Fibroblast of villous mesenchyme (primary cell): ENCODE measurements at regions not wholly inside any gene's neighbourhood (a gene's known extent, or its start where the extent isn't known, plus 50 kb on each side); places are given as distances from the start of the nearest gene placed in this dataset.

Source experiments
- DNase-seq: peaks from one replicate; pipeline ENCODE4 v3.0.0-alpha.2; 2010; ENCODE audit warnings: low read depth
- H3K4me3 ChIP-seq: 2 replicates; pipeline ENCODE4 v1.5.1; 2011; ENCODE audit warnings: low read depth, mild to moderate bottlenecking, low read length
- TF ChIP-seq, protein P1 (sequence below): IDR thresholded peaks from 2 replicates; pipeline ENCODE4 v1.5.1; 2012; ENCODE audit warnings: low read depth, mild to moderate bottlenecking, low read length; ENCODE audit not compliant: insufficient read depth

DNA sequence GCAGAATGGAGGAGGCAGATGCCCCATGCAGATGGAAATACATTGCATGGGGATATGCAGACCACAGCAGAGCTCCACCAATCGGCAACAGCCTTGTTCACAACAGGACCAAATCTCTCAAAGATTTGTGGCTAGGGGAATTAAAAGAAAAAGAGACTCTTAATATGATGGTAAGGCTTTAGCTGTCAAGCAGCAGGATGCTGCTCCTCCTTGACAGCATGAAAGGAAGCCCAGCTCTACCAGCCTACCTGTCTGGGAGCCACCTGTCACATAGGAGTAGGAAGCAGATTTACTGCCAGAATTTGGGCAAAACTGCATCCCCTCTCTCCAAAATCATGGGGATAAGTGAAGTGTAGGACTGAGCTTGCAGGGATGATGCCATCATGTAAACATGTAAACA, 769.6 kb upstream of the ARPP21 start:
- no peak for DNase-seq
- TF ChIP-seq, protein P1, sequence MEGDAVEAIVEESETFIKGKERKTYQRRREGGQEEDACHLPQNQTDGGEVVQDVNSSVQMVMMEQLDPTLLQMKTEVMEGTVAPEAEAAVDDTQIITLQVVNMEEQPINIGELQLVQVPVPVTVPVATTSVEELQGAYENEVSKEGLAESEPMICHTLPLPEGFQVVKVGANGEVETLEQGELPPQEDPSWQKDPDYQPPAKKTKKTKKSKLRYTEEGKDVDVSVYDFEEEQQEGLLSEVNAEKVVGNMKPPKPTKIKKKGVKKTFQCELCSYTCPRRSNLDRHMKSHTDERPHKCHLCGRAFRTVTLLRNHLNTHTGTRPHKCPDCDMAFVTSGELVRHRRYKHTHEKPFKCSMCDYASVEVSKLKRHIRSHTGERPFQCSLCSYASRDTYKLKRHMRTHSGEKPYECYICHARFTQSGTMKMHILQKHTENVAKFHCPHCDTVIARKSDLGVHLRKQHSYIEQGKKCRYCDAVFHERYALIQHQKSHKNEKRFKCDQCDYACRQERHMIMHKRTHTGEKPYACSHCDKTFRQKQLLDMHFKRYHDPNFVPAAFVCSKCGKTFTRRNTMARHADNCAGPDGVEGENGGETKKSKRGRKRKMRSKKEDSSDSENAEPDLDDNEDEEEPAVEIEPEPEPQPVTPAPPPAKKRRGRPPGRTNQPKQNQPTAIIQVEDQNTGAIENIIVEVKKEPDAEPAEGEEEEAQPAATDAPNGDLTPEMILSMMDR: no peak
- H3K4me3 ChIP-seq: no peak overlapping the region

DNA sequence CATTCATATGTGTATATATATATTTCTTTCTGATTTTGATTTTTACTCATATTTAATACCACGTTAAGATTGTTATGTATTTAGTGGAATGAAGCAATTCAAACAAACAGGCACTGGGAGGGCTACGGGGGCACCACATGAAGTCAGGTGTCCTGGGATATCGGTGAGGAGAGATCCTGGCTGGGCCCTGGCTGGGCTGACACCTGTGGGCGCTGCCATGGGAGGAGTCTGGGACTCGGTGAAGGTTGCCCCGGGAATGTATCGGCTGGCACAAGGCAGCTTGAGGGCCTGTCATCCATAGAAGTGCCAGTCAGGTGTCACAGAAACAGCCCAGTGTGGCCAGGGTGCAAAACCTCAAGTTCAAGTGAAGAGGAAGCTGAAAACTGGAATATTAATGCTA, 766.9 kb upstream of the ARPP21 start:
- TF ChIP-seq, protein P1: no peak
- no peak overlapping the region for H3K4me3 ChIP-seq
- no peak for DNase-seq

DNA sequence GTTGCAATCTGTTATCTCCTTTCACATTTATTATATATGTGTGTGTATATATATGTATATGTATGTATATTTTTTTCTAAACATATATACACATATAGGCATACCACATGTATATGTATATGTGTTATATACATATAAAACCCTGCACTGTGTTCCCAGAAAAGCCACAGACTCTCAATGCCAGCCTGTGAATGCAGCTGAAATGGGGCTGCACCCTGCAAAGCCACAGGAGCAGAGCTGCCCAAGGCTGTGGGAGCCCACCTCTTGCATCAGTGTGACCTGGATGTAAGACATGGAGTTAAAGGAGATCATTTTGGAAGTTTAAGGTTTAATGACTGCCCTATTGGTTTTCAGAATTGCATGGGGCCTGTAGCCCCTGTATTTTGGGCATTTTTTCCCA, 762.3 kb upstream of the ARPP21 start:
- DNase-seq: no peak
- no peak overlapping the region for H3K4me3 ChIP-seq
- TF ChIP-seq, protein P1: no peak

DNA sequence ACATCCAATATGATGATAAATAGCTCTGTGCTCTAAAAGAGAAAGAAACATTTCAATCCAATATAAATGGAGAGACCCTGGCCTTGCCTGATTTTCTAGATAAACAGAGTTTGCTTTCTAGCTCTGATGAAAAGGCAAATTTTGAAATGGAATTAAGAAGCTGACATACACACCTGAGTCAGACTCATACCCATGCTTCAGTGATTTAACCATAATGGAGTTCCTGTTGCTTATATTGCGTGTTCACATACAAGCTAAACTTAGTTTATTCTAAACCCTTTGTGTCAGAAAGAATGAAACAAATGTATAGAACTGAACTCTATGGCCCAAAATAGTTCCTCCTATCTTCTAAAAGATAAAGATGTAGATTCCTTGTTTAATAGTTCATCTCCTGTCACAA, 760.8 kb upstream of the ARPP21 start:
- DNase-seq: no peak
- TF ChIP-seq, protein P1: no peak
- H3K4me3 ChIP-seq: no peak overlapping the region

DNA sequence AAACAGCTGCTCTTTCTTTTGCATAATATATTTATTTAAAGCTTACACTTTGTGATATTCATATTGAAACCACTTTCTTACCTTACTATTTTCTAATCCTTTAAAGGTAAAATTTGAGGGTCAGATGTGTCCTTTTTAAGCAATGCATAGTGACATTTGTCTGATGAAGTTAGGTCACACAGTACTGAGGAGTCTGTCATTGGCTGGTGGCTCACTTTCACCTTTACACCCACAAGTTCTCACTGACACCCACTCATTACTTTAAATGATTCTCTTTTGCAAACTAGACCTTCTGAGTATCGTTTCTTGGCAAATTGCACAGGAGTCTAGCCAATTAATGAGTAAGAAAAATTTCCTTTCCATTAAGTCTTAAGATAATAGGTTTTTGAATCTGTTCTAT, 758.3 kb upstream of the ARPP21 start:
- H3K4me3 ChIP-seq: no peak overlapping the region
- DNase-seq: no peak
- TF ChIP-seq, protein P1: no peak

DNA sequence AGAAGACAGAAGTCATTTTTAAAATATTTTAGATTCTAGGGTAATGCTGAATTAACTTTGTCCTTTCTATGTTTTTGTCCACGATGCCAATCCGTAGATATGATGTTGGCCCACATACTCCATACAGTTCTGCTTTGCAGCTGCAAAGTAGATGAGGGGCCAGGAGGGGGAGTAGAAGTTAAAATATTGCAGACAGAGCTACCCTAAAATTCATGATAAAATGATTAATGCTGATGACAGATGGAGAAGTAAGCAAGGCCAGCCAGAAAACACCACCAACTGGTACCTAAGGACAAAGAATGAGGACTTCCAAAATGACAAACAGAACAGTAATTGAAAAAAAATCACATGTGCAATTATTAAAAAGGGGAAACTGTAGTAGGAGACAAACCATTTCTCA, 756.6 kb upstream of the ARPP21 start:
- H3K4me3 ChIP-seq: no peak overlapping the region
- no peak for DNase-seq
- TF ChIP-seq, protein P1: no peak

DNA sequence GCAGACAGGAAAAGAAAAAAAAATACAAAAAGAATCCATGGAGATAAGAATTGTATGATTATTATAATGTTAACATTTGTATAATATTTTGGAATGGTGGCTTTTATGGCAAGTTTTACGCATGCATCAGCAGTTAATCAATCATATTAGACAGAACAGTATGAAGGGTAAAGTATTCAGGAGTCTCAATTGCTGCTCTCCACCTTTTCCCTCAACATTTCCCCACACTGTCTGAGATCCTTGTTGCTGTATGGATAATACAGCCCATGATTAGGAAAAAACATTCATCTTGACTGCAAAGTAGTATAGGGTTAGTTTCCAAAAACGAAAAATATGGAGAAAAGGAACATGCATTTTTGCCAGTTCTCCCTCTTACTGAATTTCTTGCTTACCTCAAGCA, 755.3 kb upstream of the ARPP21 start:
- TF ChIP-seq, protein P1: no peak
- no peak overlapping the region for H3K4me3 ChIP-seq
- DNase-seq: no peak
